NCI-H128 (cell line): ENCODE measurements at regions not wholly inside any gene's neighbourhood (a gene's known extent, or its start where the extent isn't known, plus 50 kb on each side); places are given as distances from the start of the nearest gene placed in this dataset.

Experiments used
- DNase-seq: peaks from one replicate; lab custom pipeline; 2025; ENCODE audit not compliant: unreplicated experiment; lab: John Stamatoyannopoulos, UW

GRCh38 chr19:29323021-29323430 lies 110.1 kb upstream of the UQCRFS1 start:
- no peak for DNase-seq

- DNase-seq, result no peak
Measured at GRCh38 chr19:29323440-29324290, 110.7 kb upstream of the UQCRFS1 start.

GRCh38 chr19:29324291-29324680 lies 111.3 kb upstream of the UQCRFS1 start:
- DNase-seq, result no peak

- no peak for DNase-seq
Measured at GRCh38 chr19:29324717-29325116, 111.8 kb upstream of the UQCRFS1 start.

- no peak for DNase-seq
Measured at GRCh38 chr19:29325241-29325975, 112.5 kb upstream of the UQCRFS1 start.

- no peak for DNase-seq
Measured at GRCh38 chr19:29326351-29326750, 113.4 kb upstream of the UQCRFS1 start.

- DNase-seq, result no peak
Measured at GRCh38 chr19:29326849-29327840, 114.2 kb upstream of the UQCRFS1 start.

- no peak for DNase-seq
Measured at GRCh38 chr19:29328586-29328985, 115.6 kb upstream of the UQCRFS1 start.

GRCh38 chr19:29329460-29330134 lies 116.6 kb upstream of the UQCRFS1 start:
- DNase-seq, result no peak

GRCh38 chr19:29336425-29336824 lies 123.5 kb upstream of the UQCRFS1 start:
- DNase-seq, result no peak

GRCh38 chr19:29337029-29337428 lies 124.1 kb upstream of the UQCRFS1 start:
- no peak for DNase-seq

- no peak for DNase-seq
Measured at GRCh38 chr19:29338480-29338879, 125.5 kb upstream of the UQCRFS1 start.

- DNase-seq, result no peak
Measured at GRCh38 chr19:29342721-29343120, 129.8 kb upstream of the UQCRFS1 start.

- no peak for DNase-seq
Measured at GRCh38 chr19:29364224-29364726, 151.3 kb upstream of the UQCRFS1 start.

GRCh38 chr19:29364999-29365398 lies 152.0 kb upstream of the UQCRFS1 start:
- DNase-seq, result no peak

GRCh38 chr19:29365836-29366417 lies 153.0 kb upstream of the UQCRFS1 start:
- no peak for DNase-seq

- no peak for DNase-seq
Measured at GRCh38 chr19:29366757-29367156, 153.8 kb upstream of the UQCRFS1 start.

- no peak for DNase-seq
Measured at GRCh38 chr19:29367791-29368222, 154.9 kb upstream of the UQCRFS1 start.

- DNase-seq, result no peak
Measured at GRCh38 chr19:29370276-29370675, 155.5 kb upstream of the VSTM2B start.
